ENCODE measurements at regions not wholly inside any gene's neighbourhood (a gene's known extent, or its start where the extent isn't known, plus 50 kb on each side); places are given as distances from the start of the nearest gene placed in this dataset.
"Not testable (repeated sequence)": the region's sequence is repeated elsewhere in the genome, so short reads cannot be mapped to it uniquely, and the experiment has no call there.

- no peak for TF ChIP-seq CTCF (IDR thresholded peaks at IDR 0.05; ENCODE audit: insufficient read depth, low read depth, low read length, missing control alignments)
- H3K4me3 ChIP-seq (ENCODE audit: low read depth, low read length), result no peak overlapping the region
- DNase-seq (ENCODE audit: low read depth), result no peak
Measured at GRCh38 chr4:89493367-89493766, 185.8 kb upstream of the GPRIN3 start.

- no peak for TF ChIP-seq CTCF (IDR thresholded peaks at IDR 0.05; ENCODE audit: insufficient read depth, low read depth, low read length, missing control alignments)
- H3K4me3 ChIP-seq (ENCODE audit: low read depth, low read length), result no peak overlapping the region
- DNase-seq (ENCODE audit: low read depth), result no peak
Measured at GRCh38 chr4:89492581-89493071, 185.0 kb upstream of the GPRIN3 start.

GRCh38 chr4:89491761-89492160 is 184.2 kb upstream of the GPRIN3 start:
- no peak for TF ChIP-seq CTCF (IDR thresholded peaks at IDR 0.05; ENCODE audit: insufficient read depth, low read depth, low read length, missing control alignments)
- no peak for DNase-seq (ENCODE audit: low read depth)
- no peak overlapping the region for H3K4me3 ChIP-seq (ENCODE audit: low read depth, low read length)

- not testable (repeated sequence) for DNase-seq (ENCODE audit: low read depth)
Measured at GRCh38 chr4:89489921-89490431, 182.4 kb upstream of the GPRIN3 start.

GRCh38 chr4:89489338-89489771 is 181.8 kb upstream of the GPRIN3 start:
- DNase-seq (ENCODE audit: low read depth), result no peak
- no peak for TF ChIP-seq CTCF (IDR thresholded peaks at IDR 0.05; ENCODE audit: insufficient read depth, low read depth, low read length, missing control alignments)
- no peak overlapping the region for H3K4me3 ChIP-seq (ENCODE audit: low read depth, low read length)

More at GRCh38 chr4:89489921-89490431, 182.4 kb upstream of the GPRIN3 start:
- not testable (repeated sequence) for H3K4me3 ChIP-seq (ENCODE audit: low read depth, low read length)

- TF ChIP-seq CTCF (IDR thresholded peaks at IDR 0.05; ENCODE audit: insufficient read depth, low read depth, low read length, missing control alignments), result no peak
- DNase-seq (ENCODE audit: low read depth), result no peak
- H3K4me3 ChIP-seq (ENCODE audit: low read depth, low read length), result no peak overlapping the region
Measured at GRCh38 chr4:89488736-89489135, 181.1 kb upstream of the GPRIN3 start.

GRCh38 chr4:89486673-89487072 is 179.1 kb upstream of the GPRIN3 start:
- H3K4me3 ChIP-seq (ENCODE audit: low read depth, low read length), result no peak overlapping the region
- DNase-seq (ENCODE audit: low read depth), result no peak
- TF ChIP-seq CTCF (IDR thresholded peaks at IDR 0.05; ENCODE audit: insufficient read depth, low read depth, low read length, missing control alignments), result no peak

All from GM12865 (cell line).